GM12878 (cell line): ENCODE measurements at regions not wholly inside any gene's neighbourhood (a gene's known extent, or its start where the extent isn't known, plus 50 kb on each side); places are given as distances from the start of the nearest gene placed in this dataset.
A peak's percentile ranks its signal among the peaks of the same experiment; 100 is the strongest.

ENCODE experiments used
- ATAC-seq: fragments of 200-7000 bp; cut with Tn5 transposase; 3 replicates; pipeline ENCODE4 v1.9.1; 2020; ENCODE audit warnings: mild to moderate bottlenecking, moderate library complexity
- BruUV-seq: library from RNA; stranded (reverse); fragments of 400-500 nt; replicated peaks from 2 replicates; lab custom pipeline; 2021; lab: Mats Ljungman, UMichigan
- CTCF ChIA-PET: fragments of 300-600 bp; sonication (Branson Sonifier 250); formaldehyde crosslinking; extraction: SDS; loops from one replicate; lab custom pipeline; 2021; ENCODE audit warnings: inconsistent platforms; lab: Yijun Ruan, JAX
- POLR2A ChIA-PET: fragments of 350-600 bp; formaldehyde crosslinking; extraction: SDS; loops from one replicate; lab custom pipeline; 2021; ENCODE audit warnings: inconsistent platforms; lab: Charles Lee
- RAD21 ChIA-PET: fragments of 300-600 bp; sonication (Branson Sonifier 250); formaldehyde crosslinking; loops from one replicate; lab custom pipeline; 2023; ENCODE audit warnings: antibody characterized with exemption; ENCODE audit not compliant: unreplicated experiment; lab: Charles Lee
- SMC1A ChIA-PET: fragments of 300-600 bp; sonication (Branson Sonifier 250); formaldehyde crosslinking; loops from one replicate; lab custom pipeline; 2023; ENCODE audit not compliant: unreplicated experiment, uncharacterized antibody; lab: Charles Lee
- DNase-seq: peaks from one replicate; pipeline ENCODE4 v3.0.0-alpha.2; 2011; ENCODE audit warnings: low read depth, low spot score
- FAIRE-seq: peaks from 3 replicates; lab custom pipeline; 2011; peaks lifted over from hg19 to GRCh38; lab: Jason Lieb, UNC
- H2AFZ ChIP-seq: 2 replicates; pipeline ENCODE4 v1.6.0; 2011; ENCODE audit warnings: low read depth, low read length, control low read depth; ENCODE audit not compliant: control insufficient read depth
- H3K27ac ChIP-seq: 2 replicates; pipeline ENCODE4 v1.5.1; 2011; ENCODE audit warnings: control low read depth; ENCODE audit not compliant: control insufficient read depth, insufficient read depth
- H3K27me3 ChIP-seq, 2 experiments: replicated peaks in 1 of 2; 2 replicates each; pipeline versions ENCODE4 v1.6.0 to v1.6.1; 2011; ENCODE audit warnings: low read length in 1 of 2; ENCODE audit not compliant: control insufficient read depth in 2 of 2, insufficient read depth in 2 of 2
- H3K36me3 ChIP-seq, 2 experiments: 2 replicates each; pipeline ENCODE4 v1.5.1; 2011; ENCODE audit warnings: low read length in 1 of 2; ENCODE audit not compliant: control insufficient read depth in 2 of 2, insufficient read depth in 2 of 2
- H3K4me1 ChIP-seq: 2 replicates; pipeline ENCODE4 v1.6.1; 2011; ENCODE audit warnings: mild to moderate bottlenecking, low read length, moderate library complexity, mixed read lengths; ENCODE audit not compliant: control insufficient read depth, insufficient read depth
- H3K4me2 ChIP-seq: 2 replicates; pipeline ENCODE4 v1.6.0; 2011; ENCODE audit warnings: control low read depth; ENCODE audit not compliant: control insufficient read depth, insufficient read depth
- H3K4me3 ChIP-seq: fragments of 200-600 bp; sonication (generic); 2 replicates; pipeline ENCODE4 v1.5.1; 2016
- H3K79me2 ChIP-seq: 2 replicates; pipeline ENCODE4 v1.6.0; 2011; ENCODE audit warnings: low read length; ENCODE audit not compliant: control insufficient read depth, insufficient read depth
- H3K9ac ChIP-seq: 2 replicates; pipeline ENCODE4 v1.8.0; 2011; ENCODE audit warnings: low read length, control low read depth, mixed read lengths; ENCODE audit not compliant: control insufficient read depth, insufficient read depth
- H3K9me3 ChIP-seq: replicated peaks from 3 replicates; pipeline ENCODE4 v1.5.1; 2011; ENCODE audit warnings: mild to moderate bottlenecking, low read length; ENCODE audit not compliant: control insufficient read depth, insufficient read depth
- H4K20me1 ChIP-seq: 2 replicates; pipeline ENCODE4 v1.6.0; 2011; ENCODE audit not compliant: control insufficient read depth, insufficient read depth
- ATF3 ChIP-seq: IDR thresholded peaks from 2 replicates; pipeline ENCODE4 v1.6.1; 2011; ENCODE audit warnings: low read depth, mild to moderate bottlenecking, low read length, moderate library complexity, borderline replicate concordance; ENCODE audit errors: extremely low read depth
- CEBPB ChIP-seq, 2 experiments: fragments of 150-350 bp in 1 of 2; IDR thresholded peaks; 2 replicates each; pipeline ENCODE4 v1.6.1; 2012 to 2014; ENCODE audit warnings: low read depth in 2 of 2, low read length in 2 of 2, borderline replicate concordance in 1 of 2, inconsistent platforms in 1 of 2
- CEBPZ ChIP-seq: fragments of 150-350 bp; IDR thresholded peaks from 2 replicates; pipeline ENCODE4 v1.6.1; 2016; ENCODE audit warnings: low read depth, low read length
- E2F8 ChIP-seq: fragments of 450-650 bp; IDR thresholded peaks from 2 replicates; pipeline ENCODE4 v1.6.1; 2018; ENCODE audit warnings: mild to moderate bottlenecking, low read depth, moderate library complexity; ENCODE audit not compliant: partially characterized antibody
- JUND ChIP-seq: IDR thresholded peaks from 2 replicates; pipeline ENCODE4 v1.6.1; 2012; ENCODE audit warnings: low read depth, mild to moderate bottlenecking, low read length, improper control_type of control experiment, moderate library complexity
- SMAD1 ChIP-seq: fragments of 450-650 bp; IDR thresholded peaks from 2 replicates; pipeline ENCODE4 v1.6.1; 2018; ENCODE audit warnings: mild to moderate bottlenecking, low read depth; ENCODE audit not compliant: partially characterized antibody
- SPI1 ChIP-seq: IDR thresholded peaks from 2 replicates; pipeline ENCODE4 v1.6.1; 2011; ENCODE audit warnings: low read depth, mild to moderate bottlenecking, low read length, moderate library complexity, borderline replicate concordance; ENCODE audit not compliant: insufficient read depth
- SUZ12 ChIP-seq: fragments of 200-600 bp; sonication (generic); IDR thresholded peaks from one replicate; pipeline ENCODE4 v1.6.1; 2018; ENCODE audit warnings: antibody characterized with exemption, mild to moderate bottlenecking; ENCODE audit not compliant: unreplicated experiment
- ZBED1 ChIP-seq: IDR thresholded peaks from 2 replicates; pipeline ENCODE4 v1.6.1; 2016; ENCODE audit warnings: borderline replicate concordance
- WGBS: methylation state at CpG from one replicate; pipeline ENCODE4 v1.1.6; 2016; ENCODE audit warnings: low lambda C conversion rate; ENCODE audit not compliant: insufficient replicate concordance, insufficient coverage; ENCODE audit errors: missing lambda C conversion rate; 5-methylcytosine and 5-hydroxymethylcytosine counted together
- in situ Hi-C: fragments of 300-500 bp; cut with MboI; formaldehyde crosslinking; loops from 9 replicates; pipeline ENCODE4 v1.14.3; 2018; ENCODE audit warnings: mixed read lengths
- intact Hi-C: fragments of 100-400 bp; cut with micrococcal nuclease; formaldehyde crosslinking; loops from one replicate; pipeline ENCODE4 v1.14.2; 2022; ENCODE audit not compliant: unreplicated experiment
- TF ChIP-seq, protein P1 (sequence below): IDR thresholded peaks from 2 replicates; pipeline ENCODE4 v1.6.1; 2012; ENCODE audit warnings: mild to moderate bottlenecking, low read depth, low read length
- TF ChIP-seq, protein P2 (sequence below): IDR thresholded peaks from 2 replicates; pipeline ENCODE4 v1.6.1; 2011; ENCODE audit warnings: low read depth, low read length, improper control_type of control experiment, borderline replicate concordance

- ATAC-seq = peak; percentile 55; the same call in 1 of the 3 replicates
- no peaks in the 10 kb centered on the region for H3K9me3 ChIP-seq
- in situ Hi-C loops = no loop called here
- no peaks in the 10 kb centered on the region for H3K79me2 ChIP-seq
- 0 out of 2 replicates have a peak, but pooled peaks cover 8% of the 10 kb centered on the region for H4K20me1 ChIP-seq
- no peaks in the 10 kb centered on the region for H3K4me1 ChIP-seq
- H3K36me3 ChIP-seq = no peaks in the 10 kb centered on the region
- H3K27me3 ChIP-seq = peaks cover 0 to 5% of the 10 kb centered on the region in 2 experiments; a peak in 3 of 4 replicates
- intact Hi-C loops = no loop called here
- H3K9ac ChIP-seq = no peak overlapping the region
- ChIA-PET SMC1A (no interaction called here), CTCF (no interaction called here), RAD21 (no interaction called here), POLR2A (no interaction called here)
- BruUV-seq = no TSS peak
- H3K4me3 ChIP-seq = no peak overlapping the region
- no peak overlapping the region for H3K27ac ChIP-seq
- FAIRE-seq = peak; percentile 78
- no peak for DNase-seq
- H2AFZ ChIP-seq = no peak overlapping the region
- no peak overlapping the region for H3K4me2 ChIP-seq
- 15% methylated on average over 4 of the region's 4 CpGs for WGBS
- TF ChIP-seq, protein P1, sequence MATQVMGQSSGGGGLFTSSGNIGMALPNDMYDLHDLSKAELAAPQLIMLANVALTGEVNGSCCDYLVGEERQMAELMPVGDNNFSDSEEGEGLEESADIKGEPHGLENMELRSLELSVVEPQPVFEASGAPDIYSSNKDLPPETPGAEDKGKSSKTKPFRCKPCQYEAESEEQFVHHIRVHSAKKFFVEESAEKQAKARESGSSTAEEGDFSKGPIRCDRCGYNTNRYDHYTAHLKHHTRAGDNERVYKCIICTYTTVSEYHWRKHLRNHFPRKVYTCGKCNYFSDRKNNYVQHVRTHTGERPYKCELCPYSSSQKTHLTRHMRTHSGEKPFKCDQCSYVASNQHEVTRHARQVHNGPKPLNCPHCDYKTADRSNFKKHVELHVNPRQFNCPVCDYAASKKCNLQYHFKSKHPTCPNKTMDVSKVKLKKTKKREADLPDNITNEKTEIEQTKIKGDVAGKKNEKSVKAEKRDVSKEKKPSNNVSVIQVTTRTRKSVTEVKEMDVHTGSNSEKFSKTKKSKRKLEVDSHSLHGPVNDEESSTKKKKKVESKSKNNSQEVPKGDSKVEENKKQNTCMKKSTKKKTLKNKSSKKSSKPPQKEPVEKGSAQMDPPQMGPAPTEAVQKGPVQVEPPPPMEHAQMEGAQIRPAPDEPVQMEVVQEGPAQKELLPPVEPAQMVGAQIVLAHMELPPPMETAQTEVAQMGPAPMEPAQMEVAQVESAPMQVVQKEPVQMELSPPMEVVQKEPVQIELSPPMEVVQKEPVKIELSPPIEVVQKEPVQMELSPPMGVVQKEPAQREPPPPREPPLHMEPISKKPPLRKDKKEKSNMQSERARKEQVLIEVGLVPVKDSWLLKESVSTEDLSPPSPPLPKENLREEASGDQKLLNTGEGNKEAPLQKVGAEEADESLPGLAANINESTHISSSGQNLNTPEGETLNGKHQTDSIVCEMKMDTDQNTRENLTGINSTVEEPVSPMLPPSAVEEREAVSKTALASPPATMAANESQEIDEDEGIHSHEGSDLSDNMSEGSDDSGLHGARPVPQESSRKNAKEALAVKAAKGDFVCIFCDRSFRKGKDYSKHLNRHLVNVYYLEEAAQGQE = peak; percentile 96
- TF ChIP-seq ATF3 (no peak), JUND (no peak), SUZ12 (no peak), CEBPB (IDR thresholded peaks at IDR 0.05; ENCODE audit: borderline replicate concordance in 1 of 2, low read depth in 2 of 2, low read length in 2 of 2) (no peak), SMAD1 (no peak), SPI1 (no peak), E2F8 (no peak), CEBPZ (no peak), ZBED1 (no peak)
- TF ChIP-seq, protein P2, sequence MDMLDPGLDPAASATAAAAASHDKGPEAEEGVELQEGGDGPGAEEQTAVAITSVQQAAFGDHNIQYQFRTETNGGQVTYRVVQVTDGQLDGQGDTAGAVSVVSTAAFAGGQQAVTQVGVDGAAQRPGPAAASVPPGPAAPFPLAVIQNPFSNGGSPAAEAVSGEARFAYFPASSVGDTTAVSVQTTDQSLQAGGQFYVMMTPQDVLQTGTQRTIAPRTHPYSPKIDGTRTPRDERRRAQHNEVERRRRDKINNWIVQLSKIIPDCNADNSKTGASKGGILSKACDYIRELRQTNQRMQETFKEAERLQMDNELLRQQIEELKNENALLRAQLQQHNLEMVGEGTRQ = no peak
Measured at GRCh38 chr5:141734501-141735229, 52.6 kb upstream of the ARAP3 start.
